Hematopoietic multipotent progenitor cell treated with erythropoietin and hydrocortisone succinate and interleukin-3 and kit ligand, for 8 days (in vitro differentiated cells): ENCODE measurements at regions not wholly inside any gene's neighbourhood (a gene's known extent, or its start where the extent isn't known, plus 50 kb on each side); places are given as distances from the start of the nearest gene placed in this dataset.
"Not testable (repeated sequence)": the region's sequence is repeated elsewhere in the genome, so short reads cannot be mapped to it uniquely, and the experiment has no call there.

ENCODE experiments used
- DNase-seq: peaks from one replicate; pipeline ENCODE4 v3.0.0-alpha.2; 2015

- no peak for DNase-seq
These were observed 236.9 kb downstream of the BCAS1 start for GRCh38 chr20:53833333-53834061.

GRCh38 chr20:53832499-53832898 is 237.9 kb downstream of the BCAS1 start:
- DNase-seq, result no peak

- DNase-seq, result no peak
These were observed 238.2 kb upstream of the ZNF217 start for GRCh38 chr20:53831812-53832211.

- no peak for DNase-seq
These were observed 237.6 kb upstream of the ZNF217 start for GRCh38 chr20:53831228-53831627.

- peak; percentile 30 for DNase-seq
These were observed 236.3 kb upstream of the ZNF217 start for GRCh38 chr20:53829724-53830521.

- DNase-seq, result peak; percentile 31
These were observed 235.7 kb upstream of the ZNF217 start for GRCh38 chr20:53829255-53829723.

GRCh38 chr20:53828682-53829254 is 235.1 kb upstream of the ZNF217 start:
- no peak for DNase-seq

GRCh38 chr20:53828088-53828681 is 234.5 kb upstream of the ZNF217 start:
- no peak for DNase-seq

GRCh38 chr20:53827292-53828087 is 233.9 kb upstream of the ZNF217 start:
- no peak for DNase-seq

- no peak for DNase-seq
These were observed 233.1 kb upstream of the ZNF217 start for GRCh38 chr20:53826597-53827291.

GRCh38 chr20:53826090-53826489 is 232.5 kb upstream of the ZNF217 start:
- DNase-seq, result no peak

GRCh38 chr20:53825282-53825681 is 231.6 kb upstream of the ZNF217 start:
- no peak for DNase-seq

- DNase-seq, result no peak
These were observed 231.1 kb upstream of the ZNF217 start for GRCh38 chr20:53824779-53825178.

GRCh38 chr20:53823121-53823764 is 229.6 kb upstream of the ZNF217 start:
- no peak for DNase-seq

GRCh38 chr20:53822534-53822933 is 228.9 kb upstream of the ZNF217 start:
- DNase-seq, result no peak

- no peak for DNase-seq
These were observed 226.4 kb upstream of the ZNF217 start for GRCh38 chr20:53819973-53820451.

- DNase-seq, result no peak
These were observed 225.0 kb upstream of the ZNF217 start for GRCh38 chr20:53818457-53819177.

GRCh38 chr20:53817513-53817912 is 223.9 kb upstream of the ZNF217 start:
- DNase-seq, result not testable (repeated sequence)

GRCh38 chr20:53816872-53817398 is 223.3 kb upstream of the ZNF217 start:
- no peak for DNase-seq

GRCh38 chr20:53815509-53815908 is 221.9 kb upstream of the ZNF217 start:
- DNase-seq, result no peak
